CD8-positive, alpha-beta memory T cell (primary cell): ENCODE measurements at regions not wholly inside any gene's neighbourhood (a gene's known extent, or its start where the extent isn't known, plus 50 kb on each side); places are given as distances from the start of the nearest gene placed in this dataset.

ENCODE experiments used
- CTCF ChIA-PET: fragments of 350-600 bp; sonication (Branson Sonifier 250); formaldehyde crosslinking; loops from one replicate; lab custom pipeline; 2021; ENCODE audit warnings: antibody characterized with exemption; lab: Charles Lee
- POLR2A ChIA-PET: fragments of 350-600 bp; sonication (Branson Sonifier 250); formaldehyde crosslinking; loops from one replicate; lab custom pipeline; 2021; ENCODE audit warnings: antibody characterized with exemption; lab: Charles Lee
- DNase-seq, 5 donors: peaks; one replicate each; pipeline versions ENCODE4 v3.0.0 to v3.0.0-alpha.2; 2020 to 2022; ENCODE audit warnings: mixed read lengths in 1 of 5
- H3K27ac ChIP-seq: one replicate; pipeline ENCODE4 v1.7.0; 2013; ENCODE audit warnings: low read depth, mild to moderate bottlenecking, low read length, moderate library complexity
- H3K27me3 ChIP-seq: 2 replicates; pipeline ENCODE4 v1.7.0; 2013; ENCODE audit warnings: low read length, mild to moderate bottlenecking; ENCODE audit not compliant: insufficient read depth, poor library complexity, severe bottlenecking
- H3K36me3 ChIP-seq: 2 replicates; pipeline ENCODE4 v1.7.0; 2013; ENCODE audit warnings: mild to moderate bottlenecking, low read length, moderate library complexity; ENCODE audit not compliant: insufficient read depth
- H3K4me1 ChIP-seq: 2 replicates; pipeline ENCODE4 v1.7.0; 2013; ENCODE audit warnings: mild to moderate bottlenecking, low read length, moderate library complexity; ENCODE audit not compliant: insufficient read depth
- H3K4me3 ChIP-seq: 2 replicates; pipeline ENCODE4 v1.7.0; 2013; ENCODE audit warnings: mild to moderate bottlenecking, low read length
- H3K9me3 ChIP-seq: 2 replicates; pipeline ENCODE4 v1.7.0; 2013; ENCODE audit warnings: mild to moderate bottlenecking, low read length
- H3K27ac Mint-ChIP-seq, 8 donors: one replicate each; pipeline ENCODE4 v1.8.0; 2020 to 2021; ENCODE audit warnings: mixed read lengths in 8 of 8, mild to moderate bottlenecking in 6 of 8, inconsistent platforms in 3 of 8, moderate library complexity in 3 of 8
- H3K27me3 Mint-ChIP-seq, 2 donors: one replicate each; pipeline ENCODE4 v1.8.0; 2020 to 2021; ENCODE audit warnings: mixed read lengths in 2 of 2, mild to moderate bottlenecking in 1 of 2, moderate library complexity in 1 of 2
- H3K36me3 Mint-ChIP-seq, 3 donors: one replicate each; pipeline ENCODE4 v1.8.0; 2020 to 2021; ENCODE audit warnings: mixed read lengths in 3 of 3, inconsistent platforms in 1 of 3, mild to moderate bottlenecking in 1 of 3
- H3K4me1 Mint-ChIP-seq, 3 donors: one replicate each; pipeline ENCODE4 v1.8.0; 2020 to 2021; ENCODE audit warnings: mixed read lengths in 3 of 3, inconsistent platforms in 1 of 3, mild to moderate bottlenecking in 1 of 3
- H3K4me3 Mint-ChIP-seq, 7 donors: one replicate each; pipeline ENCODE4 v1.8.0; 2020 to 2021; ENCODE audit warnings: mixed read lengths in 7 of 7, mild to moderate bottlenecking in 6 of 7, moderate library complexity in 4 of 7, inconsistent platforms in 2 of 7
- H3K9me3 Mint-ChIP-seq, 5 donors: one replicate each; pipeline ENCODE4 v1.8.0; 2020 to 2022; ENCODE audit warnings: mixed read lengths in 5 of 5, mild to moderate bottlenecking in 3 of 5, moderate library complexity in 2 of 5, inconsistent platforms in 1 of 5

- no peak overlapping the region for H3K4me3 ChIP-seq
- Mint-ChIP-seq H3K36me3 (peaks cover 0 to 1% (median 0%) of the 10 kb centered on the region in 3 donors), H3K9me3 (peaks cover 0 to 8% (median 6%) of the 10 kb centered on the region in 5 donors), H3K27me3 (no peaks in the 10 kb centered on the region), H3K27ac (no peak overlapping the region), H3K4me3 (no peak overlapping the region), H3K4me1 (no peaks in the 10 kb centered on the region)
- DNase-seq: no peak
- ChIA-PET POLR2A (no interaction called here), CTCF (no interaction called here)
- no peaks in the 10 kb centered on the region for H3K4me1 ChIP-seq
- no peaks in the 10 kb centered on the region for H3K27me3 ChIP-seq
- no peaks in the 10 kb centered on the region for H3K9me3 ChIP-seq
- no peaks in the 10 kb centered on the region for H3K36me3 ChIP-seq
- no peak overlapping the region for H3K27ac ChIP-seq
Observed at GRCh38 chr14:53814392-53814791, 142.2 kb downstream of the BMP4 start.

GRCh38 chr14:53810221-53810620, 146.4 kb downstream of the BMP4 start:
- Histone ChIP-seq H3K4me1 (no peaks in the 10 kb centered on the region), H3K9me3 (no peaks in the 10 kb centered on the region), H3K27me3 (no peaks in the 10 kb centered on the region), H3K27ac (no peak overlapping the region), H3K4me3 (no peak overlapping the region), H3K36me3 (no peaks in the 10 kb centered on the region)
- ChIA-PET POLR2A (no interaction called here), CTCF (no interaction called here)
- Mint-ChIP-seq H3K4me3 (no peak overlapping the region), H3K36me3 (peaks cover 0 to 1% (median 0%) of the 10 kb centered on the region in 3 donors), H3K27me3 (no peaks in the 10 kb centered on the region), H3K4me1 (no peaks in the 10 kb centered on the region), H3K27ac (no peak overlapping the region), H3K9me3 (peaks cover 0 to 10% (median 2%) of the 10 kb centered on the region in 5 donors)
- no peak for DNase-seq

GRCh38 chr14:53808042-53808441, 148.6 kb downstream of the BMP4 start:
- Histone ChIP-seq H3K27ac (no peak overlapping the region), H3K9me3 (no peaks in the 10 kb centered on the region), H3K36me3 (no peaks in the 10 kb centered on the region), H3K4me1 (no peaks in the 10 kb centered on the region), H3K4me3 (no peak overlapping the region), H3K27me3 (no peaks in the 10 kb centered on the region)
- Mint-ChIP-seq H3K27ac (no peak overlapping the region), H3K4me1 (no peaks in the 10 kb centered on the region), H3K36me3 (no peaks in the 10 kb centered on the region), H3K9me3 (peaks cover 1 to 15% (median 5%) of the 10 kb centered on the region in 5 donors), H3K27me3 (no peaks in the 10 kb centered on the region), H3K4me3 (no peak overlapping the region)
- DNase-seq: no peak
- POLR2A ChIA-PET: no interaction called here
- CTCF ChIA-PET: interaction anchor here (0.8 kb wide), 1 partner anchor 12 kb away, joined by 3 read pairs; no protein-coding TSS in a partner anchor

GRCh38 chr14:53807542-53807941, 149.1 kb downstream of the BMP4 start:
- Histone ChIP-seq H3K9me3 (no peaks in the 10 kb centered on the region), H3K36me3 (no peaks in the 10 kb centered on the region), H3K4me1 (no peaks in the 10 kb centered on the region), H3K4me3 (no peak overlapping the region), H3K27ac (no peak overlapping the region), H3K27me3 (no peaks in the 10 kb centered on the region)
- DNase-seq: no peak
- no peak overlapping the region for H3K27ac Mint-ChIP-seq
- ChIA-PET POLR2A (no interaction called here), CTCF (interaction anchor here (0.8 kb wide), 1 partner anchor 12 kb away, joined by 3 read pairs; no protein-coding TSS in a partner anchor)
- H3K4me3 Mint-ChIP-seq: no peak overlapping the region
- peaks cover 3 to 15% (median 5%) of the 10 kb centered on the region in 5 donors for H3K9me3 Mint-ChIP-seq
- H3K36me3 Mint-ChIP-seq: no peaks in the 10 kb centered on the region
- no peaks in the 10 kb centered on the region for H3K27me3 Mint-ChIP-seq
- no peaks in the 10 kb centered on the region for H3K4me1 Mint-ChIP-seq

GRCh38 chr14:53807108-53807507, 149.5 kb downstream of the BMP4 start:
- Mint-ChIP-seq H3K27ac (no peak overlapping the region), H3K27me3 (no peaks in the 10 kb centered on the region), H3K4me1 (no peaks in the 10 kb centered on the region), H3K4me3 (no peak overlapping the region), H3K9me3 (peaks cover 3 to 15% (median 7%) of the 10 kb centered on the region in 5 donors), H3K36me3 (no peaks in the 10 kb centered on the region)
- Histone ChIP-seq H3K4me3 (no peak overlapping the region), H3K9me3 (no peaks in the 10 kb centered on the region), H3K36me3 (no peaks in the 10 kb centered on the region), H3K4me1 (no peaks in the 10 kb centered on the region), H3K27ac (no peak overlapping the region), H3K27me3 (no peaks in the 10 kb centered on the region)
- no peak for DNase-seq
- ChIA-PET CTCF (interaction anchor here (0.8 kb wide), 1 partner anchor 11 kb away, joined by 3 read pairs; no protein-coding TSS in a partner anchor), POLR2A (no interaction called here)

GRCh38 chr14:53796734-53797133, 159.9 kb downstream of the BMP4 start:
- no peak overlapping the region for H3K4me3 Mint-ChIP-seq
- H3K27me3 Mint-ChIP-seq: no peaks in the 10 kb centered on the region
- Histone ChIP-seq H3K4me1 (no peaks in the 10 kb centered on the region), H3K9me3 (no peaks in the 10 kb centered on the region), H3K36me3 (no peaks in the 10 kb centered on the region), H3K4me3 (no peak overlapping the region), H3K27ac (no peak overlapping the region), H3K27me3 (no peaks in the 10 kb centered on the region)
- ChIA-PET POLR2A (no interaction called here), CTCF (no interaction called here)
- peaks cover 0 to 5% (median 0%) of the 10 kb centered on the region in 5 donors for H3K9me3 Mint-ChIP-seq
- no peak for DNase-seq
- no peaks in the 10 kb centered on the region for H3K4me1 Mint-ChIP-seq
- no peaks in the 10 kb centered on the region for H3K36me3 Mint-ChIP-seq
- H3K27ac Mint-ChIP-seq: no peak overlapping the region

GRCh38 chr14:53793790-53794505, 162.7 kb downstream of the BMP4 start:
- POLR2A ChIA-PET: no interaction called here
- H3K36me3 Mint-ChIP-seq: no peaks in the 10 kb centered on the region
- no peaks in the 10 kb centered on the region for H3K4me1 ChIP-seq
- H3K4me3 ChIP-seq: no peak overlapping the region
- no peak for DNase-seq
- no peak overlapping the region for H3K27ac Mint-ChIP-seq
- H3K9me3 ChIP-seq: no peaks in the 10 kb centered on the region
- H3K27me3 ChIP-seq: no peaks in the 10 kb centered on the region
- CTCF ChIA-PET: no interaction called here
- no peak overlapping the region for H3K4me3 Mint-ChIP-seq
- no peak overlapping the region for H3K27ac ChIP-seq
- H3K4me1 Mint-ChIP-seq: no peaks in the 10 kb centered on the region
- no peaks in the 10 kb centered on the region for H3K36me3 ChIP-seq
- no peaks in the 10 kb centered on the region for H3K27me3 Mint-ChIP-seq
- peaks cover 0 to 2% (median 0%) of the 10 kb centered on the region in 5 donors for H3K9me3 Mint-ChIP-seq

GRCh38 chr14:53792909-53793308, 163.7 kb downstream of the BMP4 start:
- Mint-ChIP-seq H3K4me1 (no peaks in the 10 kb centered on the region), H3K9me3 (peaks cover 0 to 2% (median 0%) of the 10 kb centered on the region in 5 donors), H3K27ac (no peak overlapping the region), H3K27me3 (no peaks in the 10 kb centered on the region), H3K4me3 (no peak overlapping the region), H3K36me3 (no peaks in the 10 kb centered on the region)
- ChIA-PET POLR2A (no interaction called here), CTCF (no interaction called here)
- Histone ChIP-seq H3K36me3 (no peaks in the 10 kb centered on the region), H3K4me1 (no peaks in the 10 kb centered on the region), H3K27ac (no peak overlapping the region), H3K9me3 (no peaks in the 10 kb centered on the region), H3K27me3 (no peaks in the 10 kb centered on the region), H3K4me3 (no peak overlapping the region)
- no peak for DNase-seq
